Adipocyte (in vitro differentiated cells): ENCODE measurements at regions not wholly inside any gene's neighbourhood (a gene's known extent, or its start where the extent isn't known, plus 50 kb on each side); places are given as distances from the start of the nearest gene placed in this dataset.

ENCODE experiments used
- DNase-seq: peaks from one replicate; pipeline ENCODE4 v3.0.0-alpha.2; 2015; ENCODE audit warnings: low read depth
- H3K27me3 ChIP-seq: replicated peaks from 2 replicates; pipeline ENCODE4 v1.7.0; 2013; ENCODE audit warnings: mild to moderate bottlenecking, low read length, moderate library complexity; ENCODE audit not compliant: control insufficient read depth, insufficient read depth
- H3K36me3 ChIP-seq: 2 replicates; pipeline ENCODE4 v1.7.0; 2013; ENCODE audit warnings: low read length, mild to moderate bottlenecking, moderate library complexity; ENCODE audit not compliant: control insufficient read depth, insufficient read depth, severe bottlenecking
- H3K4me1 ChIP-seq: 2 replicates; pipeline ENCODE4 v1.7.0; 2013; ENCODE audit warnings: mild to moderate bottlenecking, low read length, moderate library complexity; ENCODE audit not compliant: control insufficient read depth, insufficient read depth
- H3K4me3 ChIP-seq: 2 replicates; pipeline ENCODE4 v1.7.0; 2013; ENCODE audit warnings: mild to moderate bottlenecking, low read length, moderate library complexity
- H3K9ac ChIP-seq: 2 replicates; pipeline ENCODE4 v1.7.0; 2013; ENCODE audit warnings: mild to moderate bottlenecking, low read length, moderate library complexity
- H3K9me3 ChIP-seq: 2 replicates; pipeline ENCODE4 v1.7.0; 2013; ENCODE audit warnings: mild to moderate bottlenecking, low read length, moderate library complexity; ENCODE audit not compliant: control insufficient read depth

GRCh38 chr13:76132532-76132931, 496.4 kb downstream of the LMO7 start:
- H3K27me3 ChIP-seq: no peaks in the 10 kb centered on the region
- no peak for DNase-seq
- H3K9me3 ChIP-seq: no peaks in the 10 kb centered on the region
- no peaks in the 10 kb centered on the region for H3K36me3 ChIP-seq
- no peak overlapping the region for H3K9ac ChIP-seq
- no peak overlapping the region for H3K4me3 ChIP-seq
- H3K4me1 ChIP-seq: no peaks in the 10 kb centered on the region

GRCh38 chr13:76131551-76131950, 495.4 kb downstream of the LMO7 start:
- no peak for DNase-seq
- H3K9me3 ChIP-seq: no peaks in the 10 kb centered on the region
- no peak overlapping the region for H3K4me3 ChIP-seq
- no peak overlapping the region for H3K9ac ChIP-seq
- no peaks in the 10 kb centered on the region for H3K36me3 ChIP-seq
- H3K4me1 ChIP-seq: no peaks in the 10 kb centered on the region
- no peaks in the 10 kb centered on the region for H3K27me3 ChIP-seq

- H3K9me3 ChIP-seq: no peaks in the 10 kb centered on the region
Observed at GRCh38 chr13:76129305-76130000, 493.3 kb downstream of the LMO7 start.

GRCh38 chr13:76127922-76128321, 491.8 kb downstream of the LMO7 start:
- no peaks in the 10 kb centered on the region for H3K4me1 ChIP-seq
- H3K9ac ChIP-seq: no peak overlapping the region
- H3K9me3 ChIP-seq: peaks cover 13% of the 10 kb centered on the region
- no peaks in the 10 kb centered on the region for H3K36me3 ChIP-seq
- H3K27me3 ChIP-seq: no peaks in the 10 kb centered on the region
- no peak overlapping the region for H3K4me3 ChIP-seq
- no peak for DNase-seq

More at GRCh38 chr13:76129305-76130000, 493.3 kb downstream of the LMO7 start:
- Histone ChIP-seq H3K27me3 (no peaks in the 10 kb centered on the region), H3K4me1 (no peaks in the 10 kb centered on the region), H3K9ac (no peak overlapping the region), H3K36me3 (no peaks in the 10 kb centered on the region), H3K4me3 (no peak overlapping the region)
- DNase-seq: peak; percentile 74

- Histone ChIP-seq H3K36me3 (no peaks in the 10 kb centered on the region), H3K4me3 (peak overlapping the region; percentile 37), H3K9ac (no peak overlapping the region), H3K27me3 (no peaks in the 10 kb centered on the region), H3K4me1 (no peaks in the 10 kb centered on the region), H3K9me3 (peaks cover 17% of the 10 kb centered on the region)
- DNase-seq: no peak
Observed at GRCh38 chr13:76123548-76123947, 487.4 kb downstream of the LMO7 start.

GRCh38 chr13:76116751-76117360, 480.7 kb downstream of the LMO7 start:
- Histone ChIP-seq H3K36me3 (no peaks in the 10 kb centered on the region), H3K4me1 (peaks cover 6% of the 10 kb centered on the region), H3K9ac (no peak overlapping the region), H3K27me3 (no peaks in the 10 kb centered on the region), H3K9me3 (no peaks in the 10 kb centered on the region), H3K4me3 (no peak overlapping the region)
- peak; percentile 79 for DNase-seq

GRCh38 chr13:76106763-76107162, 470.6 kb downstream of the LMO7 start:
- DNase-seq: no peak
- no peaks in the 10 kb centered on the region for H3K9me3 ChIP-seq
- no peak overlapping the region for H3K9ac ChIP-seq
- no peaks in the 10 kb centered on the region for H3K27me3 ChIP-seq
- no peak overlapping the region for H3K4me3 ChIP-seq
- H3K36me3 ChIP-seq: no peaks in the 10 kb centered on the region
- no peaks in the 10 kb centered on the region for H3K4me1 ChIP-seq

- Histone ChIP-seq H3K27me3 (no peaks in the 10 kb centered on the region), H3K9me3 (no peaks in the 10 kb centered on the region), H3K9ac (no peak overlapping the region), H3K4me1 (no peaks in the 10 kb centered on the region), H3K4me3 (no peak overlapping the region), H3K36me3 (no peaks in the 10 kb centered on the region)
- no peak for DNase-seq
Observed at GRCh38 chr13:76094645-76095044, 458.5 kb downstream of the LMO7 start.

- DNase-seq: no peak
- H3K9ac ChIP-seq: no peak overlapping the region
Observed at GRCh38 chr13:76091076-76091475, 454.9 kb downstream of the LMO7 start.

GRCh38 chr13:76086729-76087128, 450.6 kb downstream of the LMO7 start:
- Histone ChIP-seq H3K9me3 (peaks cover 13% of the 10 kb centered on the region), H3K4me3 (no peak overlapping the region), H3K27me3 (no peaks in the 10 kb centered on the region), H3K36me3 (no peaks in the 10 kb centered on the region), H3K4me1 (no peaks in the 10 kb centered on the region), H3K9ac (no peak overlapping the region)
- no peak for DNase-seq

More at GRCh38 chr13:76091076-76091475, 454.9 kb downstream of the LMO7 start:
- H3K4me1 ChIP-seq: no peaks in the 10 kb centered on the region
- peaks cover 13% of the 10 kb centered on the region for H3K9me3 ChIP-seq
- H3K36me3 ChIP-seq: no peaks in the 10 kb centered on the region
- no peaks in the 10 kb centered on the region for H3K27me3 ChIP-seq
- H3K4me3 ChIP-seq: no peak overlapping the region

- no peaks in the 10 kb centered on the region for H3K4me1 ChIP-seq
- peaks cover 19% of the 10 kb centered on the region for H3K9me3 ChIP-seq
- no peak overlapping the region for H3K4me3 ChIP-seq
- H3K27me3 ChIP-seq: no peaks in the 10 kb centered on the region
- H3K36me3 ChIP-seq: no peaks in the 10 kb centered on the region
- no peak overlapping the region for H3K9ac ChIP-seq
- no peak for DNase-seq
Observed at GRCh38 chr13:76067850-76068249, 431.7 kb downstream of the LMO7 start.
